ENCODE measurements at regions not wholly inside any gene's neighbourhood (a gene's known extent, or its start where the extent isn't known, plus 50 kb on each side); places are given as distances from the start of the nearest gene placed in this dataset.

DNA sequence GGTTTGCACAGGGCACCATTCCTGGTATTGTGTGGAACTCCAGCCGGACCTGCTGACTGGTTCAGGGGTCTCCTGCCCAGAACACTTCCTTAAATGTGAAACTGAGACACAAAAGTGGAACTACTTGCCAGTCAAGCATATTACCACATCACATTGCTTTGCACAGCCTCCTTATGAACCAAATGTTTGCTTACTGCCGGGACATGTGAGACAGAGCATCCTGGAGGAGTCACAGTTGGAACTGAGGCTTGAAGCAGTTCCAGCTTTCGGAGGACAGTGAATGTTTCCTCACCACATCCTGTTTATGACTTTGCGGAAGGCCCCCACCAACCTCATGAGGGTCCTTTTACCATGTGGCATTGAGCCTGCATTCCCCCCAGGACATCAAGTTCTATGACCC, 105.8 kb upstream of the ARHGAP42 start (continued):
- TF ChIP-seq, protein P1, sequence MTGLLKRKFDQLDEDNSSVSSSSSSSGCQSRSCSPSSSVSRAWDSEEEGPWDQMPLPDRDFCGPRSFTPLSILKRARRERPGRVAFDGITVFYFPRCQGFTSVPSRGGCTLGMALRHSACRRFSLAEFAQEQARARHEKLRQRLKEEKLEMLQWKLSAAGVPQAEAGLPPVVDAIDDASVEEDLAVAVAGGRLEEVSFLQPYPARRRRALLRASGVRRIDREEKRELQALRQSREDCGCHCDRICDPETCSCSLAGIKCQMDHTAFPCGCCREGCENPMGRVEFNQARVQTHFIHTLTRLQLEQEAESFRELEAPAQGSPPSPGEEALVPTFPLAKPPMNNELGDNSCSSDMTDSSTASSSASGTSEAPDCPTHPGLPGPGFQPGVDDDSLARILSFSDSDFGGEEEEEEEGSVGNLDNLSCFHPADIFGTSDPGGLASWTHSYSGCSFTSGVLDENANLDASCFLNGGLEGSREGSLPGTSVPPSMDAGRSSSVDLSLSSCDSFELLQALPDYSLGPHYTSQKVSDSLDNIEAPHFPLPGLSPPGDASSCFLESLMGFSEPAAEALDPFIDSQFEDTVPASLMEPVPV (CRISPR knock-in tag; IDR thresholded peaks at IDR 0.05) = no peak

DNA sequence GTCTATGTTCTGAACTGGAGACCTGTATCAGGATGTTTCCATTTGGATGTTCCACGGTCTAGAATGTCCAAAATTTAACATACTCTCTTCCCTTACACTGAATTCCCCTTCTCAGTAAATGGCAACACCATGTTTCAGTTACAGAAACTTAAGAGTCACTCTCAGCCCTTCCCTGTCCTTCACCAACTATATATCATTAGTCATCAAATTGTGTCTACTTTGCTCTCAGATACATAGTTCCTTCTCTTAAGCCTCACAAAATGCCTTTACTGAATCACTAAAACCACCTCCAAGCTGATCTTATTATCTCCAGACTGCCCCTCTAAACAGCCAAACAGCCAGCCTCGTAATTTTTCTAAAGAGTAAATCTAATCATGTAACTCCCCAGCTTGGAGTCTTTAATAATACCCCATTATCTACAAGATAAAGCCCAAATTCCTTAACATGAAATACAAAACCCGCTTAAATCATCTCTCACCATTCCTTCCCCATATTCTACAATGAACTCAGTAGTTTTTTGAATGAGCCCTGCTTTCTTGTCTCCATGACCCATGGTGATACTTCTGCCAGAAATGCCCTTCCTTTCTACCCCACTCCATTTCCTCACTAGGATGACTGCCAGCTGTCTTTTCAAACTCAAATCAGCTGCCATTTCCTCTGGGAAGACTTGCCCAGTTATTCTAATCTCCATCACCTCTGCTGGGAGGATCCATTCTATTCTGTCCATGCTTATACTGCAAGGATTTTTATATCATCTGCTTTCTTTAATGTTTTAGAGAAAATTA, 102.7 kb upstream of the ARHGAP42 start:
- Histone ChIP-seq H3K4me2 (ENCODE audit: low read depth, low read length) (no peak overlapping the region), H3K9me3 (ENCODE audit: low read length) (no peaks in the 10 kb centered on the region), H3K27ac (ENCODE audit: extremely low read length, insufficient read depth, low read length) (no peak overlapping the region), H3K36me3 (replicated peaks in 1 of 2; ENCODE audit: control insufficient read depth in 1 of 2, insufficient read depth in 2 of 2, low read length in 2 of 2) (no peaks in the 10 kb centered on the region), H3K4me1 (ENCODE audit: insufficient read depth, low read length) (no peaks in the 10 kb centered on the region), H3K9ac (ENCODE audit: insufficient read depth, low read depth, low read length) (no peak overlapping the region), H3K79me2 (ENCODE audit: insufficient read depth, low read length) (no peaks in the 10 kb centered on the region), H2AFZ (ENCODE audit: low read length) (no peak overlapping the region), H3K27me3 (ENCODE audit: control insufficient read depth in 1 of 2, insufficient read depth in 2 of 2, low read length in 2 of 2) (no peaks in the 10 kb centered on the region), H4K20me1 (ENCODE audit: insufficient read depth, low read length) (no peaks in the 10 kb centered on the region), H3K4me3 (replicated peaks in 1 of 3; ENCODE audit: insufficient read depth in 1 of 3, low read depth in 2 of 3, low read length in 3 of 3) (no peak overlapping the region)
- no peak for FAIRE-seq
- 2% methylated on average over 3 of the region's 3 CpGs for WGBS (ENCODE audit: low lambda C conversion rate)
- ATAC-seq = no peak
- POLR2A ChIA-PET = no interaction called here
- CTCF ChIA-PET (ENCODE audit: low intra/inter-chr PET ratio, low total read pairs) = no interaction called here
- no peak for DNase-seq (ENCODE audit: low spot score)
- in situ Hi-C loops (cut with HindIII; ENCODE audit: extremely low pct_ligation_motif_present, low pct_unique_long_range_greater_than_20kb) (no loop called here), intact Hi-C loops (cut with micrococcal nuclease; ENCODE audit: unreplicated experiment) (no loop called here)
- TF ChIP-seq ZNF260 (CRISPR knock-in tag; IDR thresholded peaks at IDR 0.05; ENCODE audit: borderline replicate concordance, low read depth) (no peak), MAFK (conservative IDR thresholded peaks at IDR 0.05 in 1 of 2, IDR thresholded peaks at IDR 0.05 in 1 of 2; ENCODE audit: low read length in 2 of 2) (peak; percentile 49 to 53; a peak in 2 of 4 replicates), MAFF (IDR thresholded peaks at IDR 0.05; ENCODE audit: low read depth, low read length) (peak; percentile 54)
- BruUV-seq (replicated peaks) = no TSS peak

DNA sequence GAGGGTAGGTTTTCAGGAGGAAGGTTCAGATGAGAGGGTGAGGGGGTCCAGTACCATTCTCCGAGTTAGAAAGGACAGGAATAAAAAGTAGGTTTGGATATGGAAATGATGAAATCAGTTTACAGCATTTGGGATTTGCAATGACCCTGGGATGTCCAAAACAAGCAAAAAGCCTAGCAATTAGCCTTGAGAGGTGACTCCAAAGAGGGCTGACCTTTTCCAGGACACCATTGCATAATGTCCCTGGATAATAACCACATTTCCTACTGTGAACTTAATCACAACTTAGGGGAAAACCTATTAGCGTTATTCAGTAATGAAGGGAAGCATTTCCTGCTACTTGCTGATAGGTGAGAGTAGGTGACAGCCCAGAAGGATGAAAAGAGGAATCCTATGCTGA, 101.4 kb upstream of the ARHGAP42 start:
- no TSS peak for BruUV-seq (replicated peaks)
- no peak overlapping the region for H3K4me2 ChIP-seq (ENCODE audit: low read depth, low read length)
- no peak overlapping the region for H3K9ac ChIP-seq (ENCODE audit: insufficient read depth, low read depth, low read length)
- H4K20me1 ChIP-seq (ENCODE audit: insufficient read depth, low read length) = no peaks in the 10 kb centered on the region
- no peaks in the 10 kb centered on the region for H3K4me1 ChIP-seq (ENCODE audit: insufficient read depth, low read length)
- H3K36me3 ChIP-seq (replicated peaks in 1 of 2; ENCODE audit: control insufficient read depth in 1 of 2, insufficient read depth in 2 of 2, low read length in 2 of 2) = no peaks in the 10 kb centered on the region
- no peak overlapping the region for H3K4me3 ChIP-seq (replicated peaks in 1 of 3; ENCODE audit: insufficient read depth in 1 of 3, low read depth in 2 of 3, low read length in 3 of 3)
- ChIA-PET POLR2A (no interaction called here), CTCF (ENCODE audit: low intra/inter-chr PET ratio, low total read pairs) (no interaction called here)
- intact Hi-C loops (cut with micrococcal nuclease; ENCODE audit: unreplicated experiment) (no loop called here), in situ Hi-C loops (cut with HindIII; ENCODE audit: extremely low pct_ligation_motif_present, low pct_unique_long_range_greater_than_20kb) (no loop called here)
- WGBS (ENCODE audit: low lambda C conversion rate) = 4% methylated on average over 2 of the region's 2 CpGs
- no peaks in the 10 kb centered on the region for H3K9me3 ChIP-seq (ENCODE audit: low read length)
- no peak overlapping the region for H3K27ac ChIP-seq (ENCODE audit: extremely low read length, insufficient read depth, low read length)
- DNase-seq (ENCODE audit: low spot score) = no peak
- no peaks in the 10 kb centered on the region for H3K27me3 ChIP-seq (ENCODE audit: control insufficient read depth in 1 of 2, insufficient read depth in 2 of 2, low read length in 2 of 2)
- TF ChIP-seq ZNF790 (CRISPR knock-in tag; IDR thresholded peaks at IDR 0.05; ENCODE audit: borderline replicate concordance) = no peak
- TF ChIP-seq ZNF12 (CRISPR knock-in tag; IDR thresholded peaks at IDR 0.05) = no peak
- TF ChIP-seq, protein P2, sequence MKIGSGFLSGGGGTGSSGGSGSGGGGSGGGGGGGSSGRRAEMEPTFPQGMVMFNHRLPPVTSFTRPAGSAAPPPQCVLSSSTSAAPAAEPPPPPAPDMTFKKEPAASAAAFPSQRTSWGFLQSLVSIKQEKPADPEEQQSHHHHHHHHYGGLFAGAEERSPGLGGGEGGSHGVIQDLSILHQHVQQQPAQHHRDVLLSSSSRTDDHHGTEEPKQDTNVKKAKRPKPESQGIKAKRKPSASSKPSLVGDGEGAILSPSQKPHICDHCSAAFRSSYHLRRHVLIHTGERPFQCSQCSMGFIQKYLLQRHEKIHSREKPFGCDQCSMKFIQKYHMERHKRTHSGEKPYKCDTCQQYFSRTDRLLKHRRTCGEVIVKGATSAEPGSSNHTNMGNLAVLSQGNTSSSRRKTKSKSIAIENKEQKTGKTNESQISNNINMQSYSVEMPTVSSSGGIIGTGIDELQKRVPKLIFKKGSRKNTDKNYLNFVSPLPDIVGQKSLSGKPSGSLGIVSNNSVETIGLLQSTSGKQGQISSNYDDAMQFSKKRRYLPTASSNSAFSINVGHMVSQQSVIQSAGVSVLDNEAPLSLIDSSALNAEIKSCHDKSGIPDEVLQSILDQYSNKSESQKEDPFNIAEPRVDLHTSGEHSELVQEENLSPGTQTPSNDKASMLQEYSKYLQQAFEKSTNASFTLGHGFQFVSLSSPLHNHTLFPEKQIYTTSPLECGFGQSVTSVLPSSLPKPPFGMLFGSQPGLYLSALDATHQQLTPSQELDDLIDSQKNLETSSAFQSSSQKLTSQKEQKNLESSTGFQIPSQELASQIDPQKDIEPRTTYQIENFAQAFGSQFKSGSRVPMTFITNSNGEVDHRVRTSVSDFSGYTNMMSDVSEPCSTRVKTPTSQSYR (CRISPR knock-in tag; IDR thresholded peaks at IDR 0.05; ENCODE audit: borderline replicate concordance) = no peak
- no peak for TF ChIP-seq CHD4 (IDR thresholded peaks at IDR 0.05; ENCODE audit: borderline replicate concordance, low read length)
- no peak for TF ChIP-seq AGO2 (optimal IDR thresholded peaks at IDR 0.05; ENCODE audit: low read depth, low read length)
- no peak overlapping the region for H2AFZ ChIP-seq (ENCODE audit: low read length)
- no peak for FAIRE-seq
- ATAC-seq = no peak
- no peaks in the 10 kb centered on the region for H3K79me2 ChIP-seq (ENCODE audit: insufficient read depth, low read length)
